MM.1S (cell line): ENCODE measurements at regions not wholly inside any gene's neighbourhood (a gene's known extent, or its start where the extent isn't known, plus 50 kb on each side); places are given as distances from the start of the nearest gene placed in this dataset.

Experiments
- DNase-seq: peaks from one replicate; pipeline ENCODE4 v3.0.0-alpha.2; 2015
- H2AFZ ChIP-seq: fragments of 300-600 bp; sonication (generic); 2 replicates; pipeline ENCODE4 v1.6.0; 2016; ENCODE audit warnings: antibody characterized with exemption, low read length
- H3F3A ChIP-seq: fragments of 300-600 bp; sonication (generic); 2 replicates; pipeline ENCODE4 v1.6.1; 2016; ENCODE audit warnings: mild to moderate bottlenecking, antibody characterized with exemption, low read length, moderate library complexity, mixed read lengths; ENCODE audit not compliant: insufficient read depth
- H3K27ac ChIP-seq: fragments of 300-600 bp; sonication (generic); 2 replicates; pipeline ENCODE4 v1.5.1; 2016; ENCODE audit warnings: mild to moderate bottlenecking, low read length
- H3K27me3 ChIP-seq: fragments of 300-600 bp; sonication (generic); replicated peaks from 2 replicates; pipeline ENCODE4 v1.6.0; 2016; ENCODE audit warnings: low read length; ENCODE audit not compliant: insufficient read depth
- H3K36me3 ChIP-seq: fragments of 300-600 bp; sonication (generic); replicated peaks from 2 replicates; pipeline ENCODE4 v1.6.1; 2016; ENCODE audit warnings: mild to moderate bottlenecking, low read length, mixed read lengths; ENCODE audit not compliant: insufficient read depth
- H3K4me1 ChIP-seq: fragments of 300-600 bp; sonication (generic); 2 replicates; pipeline ENCODE4 v1.6.1; 2016; ENCODE audit warnings: low read length, mixed read lengths
- H3K4me2 ChIP-seq: fragments of 300-600 bp; sonication (generic); 2 replicates; pipeline ENCODE4 v1.6.0; 2016; ENCODE audit warnings: low read depth, low read length
- H3K4me3 ChIP-seq: fragments of 300-600 bp; sonication (generic); 2 replicates; pipeline ENCODE4 v1.5.1; 2016; ENCODE audit warnings: low read length, mixed read lengths
- H3K79me2 ChIP-seq: fragments of 300-600 bp; sonication (generic); 2 replicates; pipeline ENCODE4 v1.6.1; 2016; ENCODE audit warnings: mixed run types, low read length, mixed read lengths
- H3K9ac ChIP-seq: fragments of 300-600 bp; sonication (generic); 2 replicates; pipeline ENCODE4 v1.6.1; 2016; ENCODE audit warnings: low read length, mixed read lengths
- H3K9me2 ChIP-seq: fragments of 300-600 bp; sonication (generic); replicated peaks from 2 replicates; pipeline ENCODE4 v1.6.1; 2016; ENCODE audit warnings: mild to moderate bottlenecking, low read length, mixed read lengths; ENCODE audit not compliant: insufficient read depth
- H3K9me3 ChIP-seq: fragments of 300-600 bp; sonication (generic); replicated peaks from 2 replicates; pipeline ENCODE4 v1.6.1; 2016; ENCODE audit warnings: mild to moderate bottlenecking, low read length, mixed read lengths; ENCODE audit not compliant: insufficient read depth
- H4K20me1 ChIP-seq: fragments of 300-600 bp; sonication (generic); 2 replicates; pipeline ENCODE4 v1.6.1; 2016; ENCODE audit warnings: mild to moderate bottlenecking, low read length, moderate library complexity, mixed read lengths; ENCODE audit not compliant: insufficient read depth
- EZH2 ChIP-seq: fragments of 300-600 bp; sonication (generic); optimal IDR thresholded peaks from 2 replicates; pipeline ENCODE3; 2017; ENCODE audit warnings: low read depth, mild to moderate bottlenecking, antibody characterized with exemption, low read length, mixed read lengths
- EZH2phosphoT487 ChIP-seq: fragments of 300-600 bp; sonication (generic); IDR thresholded peaks from 2 replicates; pipeline ENCODE4 v1.6.1; 2018; ENCODE audit warnings: antibody characterized with exemption, low read length
- TF ChIP-seq, protein P1 (sequence below): fragments of 300-600 bp; sonication (generic); IDR thresholded peaks from 2 replicates; pipeline ENCODE4 v1.5.1; 2016; ENCODE audit warnings: antibody characterized with exemption, low read length, mixed read lengths

DNA sequence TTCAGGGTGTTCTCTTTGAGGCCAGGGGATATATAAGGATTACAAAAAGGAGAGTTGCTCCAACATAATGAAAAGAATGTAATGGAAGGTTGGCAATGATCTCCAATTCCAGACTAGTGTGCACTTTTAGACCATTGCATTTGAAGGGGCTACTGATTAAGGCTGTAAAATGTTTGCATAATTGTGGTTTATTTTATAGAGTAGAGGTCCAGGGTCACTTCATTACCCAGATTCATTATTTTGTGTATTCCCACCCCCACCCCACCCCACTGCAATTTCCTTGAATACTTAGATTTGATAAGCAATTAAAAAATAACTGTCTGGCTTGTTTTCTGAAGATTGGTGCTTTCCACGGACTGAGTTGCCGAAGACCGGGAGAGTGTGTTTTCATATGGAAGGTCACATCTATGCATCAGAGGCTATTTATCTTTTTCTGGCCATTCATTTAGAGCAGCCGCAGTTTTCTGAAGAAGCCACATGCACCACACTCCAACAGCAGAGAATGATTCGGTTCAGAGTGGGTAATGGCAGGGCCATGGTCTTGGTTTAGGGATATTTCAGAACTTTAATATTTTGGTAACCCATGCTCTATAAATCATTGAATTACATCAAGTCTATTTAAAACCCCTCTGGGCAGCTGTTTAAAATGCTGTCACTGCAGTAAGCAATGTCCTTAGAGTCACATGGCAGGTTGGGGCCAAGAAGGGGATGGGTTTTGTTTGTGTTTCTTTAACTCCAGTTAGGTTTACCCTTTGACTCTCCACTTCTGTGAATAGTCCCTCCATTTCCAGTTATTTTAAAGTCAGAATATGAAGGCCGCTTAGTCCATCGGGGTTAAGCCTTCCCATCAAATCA is 94.6 kb downstream of the TMEM30B start:
- Histone ChIP-seq H3K79me2 (no peaks in the 10 kb centered on the region), H3K4me3 (no peak overlapping the region), H4K20me1 (no peaks in the 10 kb centered on the region), H3K36me3 (no peaks in the 10 kb centered on the region), H3K27me3 (no peaks in the 10 kb centered on the region), H3K27ac (no peak overlapping the region), H3K9ac (no peak overlapping the region), H3K9me2 (no peaks in the 10 kb centered on the region), H3F3A (no peaks in the 10 kb centered on the region), H3K9me3 (no peaks in the 10 kb centered on the region), H3K4me1 (no peaks in the 10 kb centered on the region), H2AFZ (no peak overlapping the region), H3K4me2 (no peak overlapping the region)
- TF ChIP-seq, protein P1, sequence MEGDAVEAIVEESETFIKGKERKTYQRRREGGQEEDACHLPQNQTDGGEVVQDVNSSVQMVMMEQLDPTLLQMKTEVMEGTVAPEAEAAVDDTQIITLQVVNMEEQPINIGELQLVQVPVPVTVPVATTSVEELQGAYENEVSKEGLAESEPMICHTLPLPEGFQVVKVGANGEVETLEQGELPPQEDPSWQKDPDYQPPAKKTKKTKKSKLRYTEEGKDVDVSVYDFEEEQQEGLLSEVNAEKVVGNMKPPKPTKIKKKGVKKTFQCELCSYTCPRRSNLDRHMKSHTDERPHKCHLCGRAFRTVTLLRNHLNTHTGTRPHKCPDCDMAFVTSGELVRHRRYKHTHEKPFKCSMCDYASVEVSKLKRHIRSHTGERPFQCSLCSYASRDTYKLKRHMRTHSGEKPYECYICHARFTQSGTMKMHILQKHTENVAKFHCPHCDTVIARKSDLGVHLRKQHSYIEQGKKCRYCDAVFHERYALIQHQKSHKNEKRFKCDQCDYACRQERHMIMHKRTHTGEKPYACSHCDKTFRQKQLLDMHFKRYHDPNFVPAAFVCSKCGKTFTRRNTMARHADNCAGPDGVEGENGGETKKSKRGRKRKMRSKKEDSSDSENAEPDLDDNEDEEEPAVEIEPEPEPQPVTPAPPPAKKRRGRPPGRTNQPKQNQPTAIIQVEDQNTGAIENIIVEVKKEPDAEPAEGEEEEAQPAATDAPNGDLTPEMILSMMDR, result no peak
- TF ChIP-seq EZH2phosphoT487 (no peak), EZH2 (no peak)
- no peak for DNase-seq

DNA sequence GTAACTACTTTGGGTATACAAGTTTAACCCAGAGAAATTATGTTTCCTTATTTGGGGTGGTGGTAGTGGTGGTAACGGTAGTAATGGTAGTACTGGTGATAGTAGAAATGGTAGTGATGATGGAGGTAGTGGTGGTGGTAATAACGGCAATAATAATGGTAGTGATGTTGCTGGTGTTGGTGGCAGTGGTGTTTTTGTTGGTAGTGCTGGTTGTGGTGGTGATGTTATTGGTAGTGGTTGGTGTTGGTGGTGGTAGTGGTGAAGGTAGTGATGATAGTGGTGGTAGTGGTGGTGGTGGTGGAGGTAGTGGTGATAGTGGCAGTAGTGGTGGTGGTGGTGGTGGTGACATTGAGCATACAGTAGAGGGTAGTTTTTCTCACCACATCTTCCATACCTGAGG is 95.6 kb downstream of the TMEM30B start:
- Histone ChIP-seq H3K27me3 (no peaks in the 10 kb centered on the region), H3K4me3 (no peak overlapping the region), H3K79me2 (no peaks in the 10 kb centered on the region), H3K36me3 (no peaks in the 10 kb centered on the region), H4K20me1 (no peaks in the 10 kb centered on the region), H3K27ac (no peak overlapping the region), H3F3A (no peaks in the 10 kb centered on the region), H3K9me3 (no peaks in the 10 kb centered on the region), H3K9ac (no peak overlapping the region), H3K9me2 (no peaks in the 10 kb centered on the region), H3K4me1 (no peaks in the 10 kb centered on the region), H3K4me2 (no peak overlapping the region), H2AFZ (no peak overlapping the region)
- no peak for DNase-seq
- no peak for TF ChIP-seq EZH2
- TF ChIP-seq, protein P1, result no peak
- no peak for TF ChIP-seq EZH2phosphoT487

DNA sequence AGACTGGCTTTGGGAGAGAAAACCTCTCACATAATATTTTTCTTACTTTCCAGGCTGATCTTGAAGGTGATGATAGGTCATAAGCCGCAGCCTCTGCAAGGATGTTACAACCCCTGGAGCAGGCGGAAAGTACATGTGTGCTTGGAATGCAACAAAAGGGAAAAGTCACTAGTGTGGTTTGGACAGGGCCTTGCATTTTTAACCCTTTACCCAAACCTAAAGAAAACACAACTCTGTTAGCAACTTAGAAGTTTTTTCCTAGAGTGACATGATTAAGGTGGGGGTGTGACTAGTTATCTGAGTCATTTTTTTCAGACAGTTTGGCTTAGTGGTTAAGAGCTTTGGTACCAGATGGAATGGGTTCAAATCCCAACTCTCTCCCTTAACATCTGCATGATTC is 97.0 kb downstream of the TMEM30B start:
- Histone ChIP-seq H3K9ac (no peak overlapping the region), H4K20me1 (no peaks in the 10 kb centered on the region), H2AFZ (no peak overlapping the region), H3K9me2 (no peaks in the 10 kb centered on the region), H3K79me2 (no peaks in the 10 kb centered on the region), H3K4me3 (no peak overlapping the region), H3K36me3 (no peaks in the 10 kb centered on the region), H3K27ac (no peak overlapping the region), H3K4me2 (no peak overlapping the region), H3K27me3 (no peaks in the 10 kb centered on the region), H3K9me3 (no peaks in the 10 kb centered on the region), H3F3A (no peaks in the 10 kb centered on the region), H3K4me1 (no peaks in the 10 kb centered on the region)
- TF ChIP-seq EZH2, result no peak
- TF ChIP-seq, protein P1, result no peak
- no peak for TF ChIP-seq EZH2phosphoT487
- no peak for DNase-seq
